Body of pancreas (tissue), 4 donors: ENCODE measurements at regions not wholly inside any gene's neighbourhood (a gene's known extent, or its start where the extent isn't known, plus 50 kb on each side); places are given as distances from the start of the nearest gene placed in this dataset.

ENCODE experiments used
- ATAC-seq: fragments of 150-250 bp; one replicate; pipeline ENCODE4 v1.9.1; 2016
- DNase-seq, 4 donors: peaks; one replicate each; pipeline ENCODE4 v3.0.0-alpha.2; 2019
- H3K27ac ChIP-seq, 4 donors: fragments of 200-600 bp; sonication (generic); 1 replicate in 3 of 4; 2 replicates in 1 of 4; pipeline versions ENCODE4 v1.5.1 to v1.6.1; 2016 to 2019; ENCODE audit warnings: mild to moderate bottlenecking in 1 of 4, mixed read lengths in 1 of 4, moderate library complexity in 1 of 4
- H3K27me3 ChIP-seq, 2 donors: fragments of 200-600 bp; sonication (generic); one replicate each; pipeline ENCODE4 v1.6.0; 2016; ENCODE audit warnings: mild to moderate bottlenecking in 1 of 2
- H3K36me3 ChIP-seq, 2 donors: fragments of 200-600 bp; sonication (generic); replicated peaks in 1 of 2; 2 replicates each; pipeline ENCODE4 v1.5.1; 2016; ENCODE audit warnings: low read depth in 2 of 2; ENCODE audit not compliant: insufficient read depth in 1 of 2
- H3K4me1 ChIP-seq: fragments of 200-600 bp; sonication (generic); one replicate; pipeline ENCODE4 v1.6.0; 2016
- H3K4me3 ChIP-seq, 2 donors: fragments of 200-600 bp; sonication (generic); 1 replicate in 1 of 2; 2 replicates in 1 of 2; pipeline ENCODE4 v1.5.1; 2016 to 2019
- H3K9me3 ChIP-seq, 3 donors: fragments of 200-600 bp; sonication (generic); 1 replicate in 2 of 3; 2 replicates in 1 of 3; pipeline ENCODE4 v1.5.1; 2016
- CTCF ChIP-seq, 7 experiments: fragments of 450-650 bp in 4 of 7; fragments of 200-600 bp in 3 of 7; sonication (generic) in 3 of 7; IDR thresholded peaks; one replicate each; pipeline ENCODE4 v1.5.1; 2016 to 2019; ENCODE audit warnings: antibody characterized with exemption in 7 of 7
- POLR2A ChIP-seq, 3 donors: fragments of 450-650 bp; IDR thresholded peaks; one replicate each; pipeline ENCODE4 v1.6.1; 2016; ENCODE audit warnings: antibody characterized with exemption in 3 of 3, mild to moderate bottlenecking in 2 of 3
- WGBS, 2 donors: methylation state at CpG; one replicate each; pipeline ENCODE4 v1.1.5; 2017; 5-methylcytosine and 5-hydroxymethylcytosine counted together
- intact Hi-C: fragments of 100-400 bp; cut with DNase I; formaldehyde crosslinking; loops from one replicate; pipeline ENCODE4 v1.15.1; 2023

- 23 to 32% methylated on average over 2 of the region's 2 CpGs for WGBS, 2 donors
- no peaks in the 10 kb centered on the region for H3K36me3 ChIP-seq
- intact Hi-C loops: no loop called here
- H3K27me3 ChIP-seq: no peaks in the 10 kb centered on the region
- H3K27ac ChIP-seq: no peak overlapping the region
- no peak for DNase-seq
- no peak for ATAC-seq
- no peaks in the 10 kb centered on the region for H3K9me3 ChIP-seq
- no peaks in the 10 kb centered on the region for H3K4me1 ChIP-seq
- no peak overlapping the region for H3K4me3 ChIP-seq
- no peak for TF ChIP-seq CTCF (IDR thresholded peaks at IDR 0.05)
- no peak for TF ChIP-seq POLR2A (IDR thresholded peaks at IDR 0.05)
These were observed 93.0 kb upstream of the DKK2 start for GRCh38 chr4:107129076-107129475.

GRCh38 chr4:107128116-107128515 lies 92.0 kb upstream of the DKK2 start:
- DNase-seq: no peak
- intact Hi-C loops: no loop called here
- Histone ChIP-seq H3K9me3 (no peaks in the 10 kb centered on the region), H3K27me3 (no peaks in the 10 kb centered on the region), H3K4me3 (no peak overlapping the region), H3K36me3 (no peaks in the 10 kb centered on the region), H3K4me1 (no peaks in the 10 kb centered on the region), H3K27ac (no peak overlapping the region)
- ATAC-seq: no peak
- WGBS, 2 donors: 51 to 64% methylated on average over 2 of the region's 2 CpGs
- TF ChIP-seq CTCF (IDR thresholded peaks at IDR 0.05) (no peak), POLR2A (IDR thresholded peaks at IDR 0.05) (no peak)

- Histone ChIP-seq H3K4me1 (no peaks in the 10 kb centered on the region), H3K4me3 (no peak overlapping the region), H3K27me3 (no peaks in the 10 kb centered on the region), H3K9me3 (no peaks in the 10 kb centered on the region), H3K27ac (no peak overlapping the region), H3K36me3 (no peaks in the 10 kb centered on the region)
- no peak for DNase-seq
- no peak for ATAC-seq
- TF ChIP-seq CTCF (IDR thresholded peaks at IDR 0.05) (no peak), POLR2A (IDR thresholded peaks at IDR 0.05) (no peak)
- intact Hi-C loops: no loop called here
- 56 to 64% methylated on average over 2 of the region's 2 CpGs for WGBS, 2 donors
These were observed 89.4 kb upstream of the DKK2 start for GRCh38 chr4:107125496-107125895.

GRCh38 chr4:107122736-107123135 lies 86.6 kb upstream of the DKK2 start:
- no peak for TF ChIP-seq CTCF (IDR thresholded peaks at IDR 0.05)
- no peak for TF ChIP-seq POLR2A (IDR thresholded peaks at IDR 0.05)
- H3K27me3 ChIP-seq: no peaks in the 10 kb centered on the region
- intact Hi-C loops: no loop called here
- no peak for DNase-seq
- H3K4me1 ChIP-seq: no peaks in the 10 kb centered on the region
- no peak for ATAC-seq
- no peaks in the 10 kb centered on the region for H3K9me3 ChIP-seq
- WGBS, 2 donors: 9 to 11% methylated on average over 2 of the region's 2 CpGs
- H3K36me3 ChIP-seq: no peaks in the 10 kb centered on the region
- H3K27ac ChIP-seq: no peak overlapping the region
- H3K4me3 ChIP-seq: no peak overlapping the region

- intact Hi-C loops: no loop called here
- Histone ChIP-seq H3K36me3 (no peaks in the 10 kb centered on the region), H3K9me3 (no peaks in the 10 kb centered on the region), H3K4me1 (no peaks in the 10 kb centered on the region), H3K27ac (no peak overlapping the region), H3K4me3 (no peak overlapping the region), H3K27me3 (no peaks in the 10 kb centered on the region)
- 57 to 74% methylated on average over 2 of the region's 2 CpGs for WGBS, 2 donors
- ATAC-seq (no peak), DNase-seq (no peak)
- no peak for TF ChIP-seq POLR2A (IDR thresholded peaks at IDR 0.05)
- TF ChIP-seq CTCF (IDR thresholded peaks at IDR 0.05): no peak
These were observed 84.5 kb upstream of the DKK2 start for GRCh38 chr4:107120661-107121060.
